OCI-LY1 (cell line): ENCODE measurements at regions not wholly inside any gene's neighbourhood (a gene's known extent, or its start where the extent isn't known, plus 50 kb on each side); places are given as distances from the start of the nearest gene placed in this dataset.

Source experiments
- H2AFZ ChIP-seq: fragments of 200-600 bp; sonication (generic), shearing (Covaris generic); 2 replicates; pipeline ENCODE4 v1.6.0; 2014; ENCODE audit warnings: antibody characterized with exemption, mild to moderate bottlenecking, low read length
- H3F3A ChIP-seq: fragments of 200-600 bp; sonication (generic), shearing (Covaris generic); 2 replicates; pipeline ENCODE4 v1.6.0; 2014; ENCODE audit warnings: mild to moderate bottlenecking, antibody characterized with exemption, low read length, moderate library complexity; ENCODE audit not compliant: insufficient read depth
- H3K27ac ChIP-seq: fragments of 200-600 bp; sonication (generic); 2 replicates; pipeline ENCODE4 v1.5.1; 2014; ENCODE audit warnings: low read length, mixed run types, mild to moderate bottlenecking, low read depth; ENCODE audit not compliant: poor library complexity, severe bottlenecking
- H3K27me3 ChIP-seq: fragments of 200-600 bp; sonication (generic); 2 replicates; pipeline ENCODE4 v1.6.0; 2014; ENCODE audit warnings: antibody characterized with exemption, mild to moderate bottlenecking, low read length, moderate library complexity; ENCODE audit not compliant: insufficient read depth
- H3K36me3 ChIP-seq: fragments of 200-600 bp; sonication (generic); 2 replicates; pipeline ENCODE4 v1.6.1; 2014; ENCODE audit warnings: mild to moderate bottlenecking, antibody characterized with exemption, low read length, moderate library complexity, mixed read lengths; ENCODE audit not compliant: insufficient read depth
- H3K4me1 ChIP-seq: fragments of 200-600 bp; sonication (generic); 2 replicates; pipeline ENCODE4 v1.5.1; 2014; ENCODE audit warnings: mild to moderate bottlenecking, low read length, moderate library complexity; ENCODE audit not compliant: insufficient read depth, severe bottlenecking
- H3K4me2 ChIP-seq: fragments of 200-600 bp; sonication (generic), shearing (Covaris generic); 2 replicates; pipeline ENCODE4 v1.6.1; 2014; ENCODE audit warnings: low read length
- H3K4me3 ChIP-seq: fragments of 200-600 bp; sonication (generic); 2 replicates; pipeline ENCODE4 v1.5.1; 2014; ENCODE audit warnings: low read length, low read depth, mild to moderate bottlenecking, mixed read lengths; ENCODE audit not compliant: poor library complexity, severe bottlenecking
- H3K79me2 ChIP-seq: fragments of 200-600 bp; shearing (Covaris generic); 2 replicates; pipeline ENCODE4 v1.6.1; 2016; ENCODE audit warnings: mixed run types, low read length, mixed read lengths; ENCODE audit not compliant: insufficient read depth
- H3K9ac ChIP-seq: fragments of 200-600 bp; sonication (generic), shearing (Covaris generic); 2 replicates; pipeline ENCODE4 v1.6.1; 2014; ENCODE audit warnings: mild to moderate bottlenecking, low read length, mixed read lengths
- H3K9me2 ChIP-seq: fragments of 200-600 bp; sonication (generic), shearing (Covaris generic); 2 replicates; pipeline ENCODE4 v1.6.1; 2014; ENCODE audit warnings: low read depth, mild to moderate bottlenecking, low read length, mixed read lengths
- H3K9me3 ChIP-seq: fragments of 200-600 bp; shearing (Covaris generic); 2 replicates; pipeline ENCODE4 v1.6.1; 2014; ENCODE audit warnings: low read length, mixed read lengths
- H4K20me1 ChIP-seq: fragments of 200-600 bp; sonication (generic), shearing (Covaris generic); 2 replicates; pipeline ENCODE4 v1.6.0; 2016; ENCODE audit warnings: mild to moderate bottlenecking, low read length; ENCODE audit not compliant: insufficient read depth
- EZH2 ChIP-seq: fragments of 200-600 bp; sonication (generic), shearing (Covaris generic); IDR thresholded peaks from 2 replicates; pipeline ENCODE4 v1.8.0; 2017; ENCODE audit warnings: borderline replicate concordance, mixed run types, mild to moderate bottlenecking, antibody characterized with exemption, low read length, moderate library complexity, mixed read lengths
- TF ChIP-seq, protein P1 (sequence below): fragments of 200-600 bp; sonication (generic), shearing (Covaris generic); IDR thresholded peaks from 2 replicates; pipeline ENCODE4 v1.5.1; 2017; ENCODE audit warnings: mild to moderate bottlenecking, antibody characterized with exemption, low read length, moderate library complexity, mixed read lengths

- Histone ChIP-seq H3K36me3 (no peaks in the 10 kb centered on the region), H3F3A (no peaks in the 10 kb centered on the region), H3K4me3 (no peak overlapping the region), H3K79me2 (no peaks in the 10 kb centered on the region), H4K20me1 (no peaks in the 10 kb centered on the region), H3K4me1 (no peaks in the 10 kb centered on the region), H3K9ac (no peak overlapping the region), H3K4me2 (no peak overlapping the region), H2AFZ (no peak overlapping the region), H3K9me3 (no peaks in the 10 kb centered on the region), H3K27me3 (no peaks in the 10 kb centered on the region), H3K9me2 (no peaks in the 10 kb centered on the region), H3K27ac (no peak overlapping the region)
- TF ChIP-seq EZH2, result no peak
- TF ChIP-seq, protein P1, sequence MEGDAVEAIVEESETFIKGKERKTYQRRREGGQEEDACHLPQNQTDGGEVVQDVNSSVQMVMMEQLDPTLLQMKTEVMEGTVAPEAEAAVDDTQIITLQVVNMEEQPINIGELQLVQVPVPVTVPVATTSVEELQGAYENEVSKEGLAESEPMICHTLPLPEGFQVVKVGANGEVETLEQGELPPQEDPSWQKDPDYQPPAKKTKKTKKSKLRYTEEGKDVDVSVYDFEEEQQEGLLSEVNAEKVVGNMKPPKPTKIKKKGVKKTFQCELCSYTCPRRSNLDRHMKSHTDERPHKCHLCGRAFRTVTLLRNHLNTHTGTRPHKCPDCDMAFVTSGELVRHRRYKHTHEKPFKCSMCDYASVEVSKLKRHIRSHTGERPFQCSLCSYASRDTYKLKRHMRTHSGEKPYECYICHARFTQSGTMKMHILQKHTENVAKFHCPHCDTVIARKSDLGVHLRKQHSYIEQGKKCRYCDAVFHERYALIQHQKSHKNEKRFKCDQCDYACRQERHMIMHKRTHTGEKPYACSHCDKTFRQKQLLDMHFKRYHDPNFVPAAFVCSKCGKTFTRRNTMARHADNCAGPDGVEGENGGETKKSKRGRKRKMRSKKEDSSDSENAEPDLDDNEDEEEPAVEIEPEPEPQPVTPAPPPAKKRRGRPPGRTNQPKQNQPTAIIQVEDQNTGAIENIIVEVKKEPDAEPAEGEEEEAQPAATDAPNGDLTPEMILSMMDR, result no peak
These were observed 480.0 kb downstream of the RIT2 start for GRCh38 chr18:42635378-42636048.

DNA sequence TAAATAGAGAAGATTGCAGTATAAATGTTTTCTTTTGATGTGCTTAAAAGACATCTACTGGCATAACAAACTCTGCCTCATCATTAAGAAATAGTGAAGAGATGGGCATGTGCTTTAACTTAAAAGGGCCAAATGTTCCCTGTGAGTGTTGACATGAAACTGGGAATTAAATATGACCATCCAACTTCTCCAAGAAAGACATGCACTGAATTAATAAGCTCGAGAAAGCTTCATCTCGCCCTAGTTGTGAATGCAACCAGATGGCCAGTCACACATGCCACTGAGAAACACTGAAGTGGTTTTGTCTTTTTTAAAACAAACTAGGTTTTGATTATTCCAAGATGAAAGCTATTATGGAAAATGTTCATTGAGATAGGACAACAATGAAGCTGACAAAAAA is 479.2 kb downstream of the RIT2 start:
- H3K4me3 ChIP-seq, result no peak overlapping the region
- H3K9me3 ChIP-seq, result no peaks in the 10 kb centered on the region
- H3K27ac ChIP-seq, result no peak overlapping the region
- no peaks in the 10 kb centered on the region for H3F3A ChIP-seq
- no peaks in the 10 kb centered on the region for H4K20me1 ChIP-seq
- H3K36me3 ChIP-seq, result no peaks in the 10 kb centered on the region
- no peaks in the 10 kb centered on the region for H3K9me2 ChIP-seq
- no peak overlapping the region for H2AFZ ChIP-seq
- no peaks in the 10 kb centered on the region for H3K4me1 ChIP-seq
- H3K27me3 ChIP-seq, result no peaks in the 10 kb centered on the region
- H3K4me2 ChIP-seq, result no peak overlapping the region
- H3K9ac ChIP-seq, result no peak overlapping the region
- TF ChIP-seq, protein P1, result no peak
- no peak for TF ChIP-seq EZH2
- no peaks in the 10 kb centered on the region for H3K79me2 ChIP-seq

DNA sequence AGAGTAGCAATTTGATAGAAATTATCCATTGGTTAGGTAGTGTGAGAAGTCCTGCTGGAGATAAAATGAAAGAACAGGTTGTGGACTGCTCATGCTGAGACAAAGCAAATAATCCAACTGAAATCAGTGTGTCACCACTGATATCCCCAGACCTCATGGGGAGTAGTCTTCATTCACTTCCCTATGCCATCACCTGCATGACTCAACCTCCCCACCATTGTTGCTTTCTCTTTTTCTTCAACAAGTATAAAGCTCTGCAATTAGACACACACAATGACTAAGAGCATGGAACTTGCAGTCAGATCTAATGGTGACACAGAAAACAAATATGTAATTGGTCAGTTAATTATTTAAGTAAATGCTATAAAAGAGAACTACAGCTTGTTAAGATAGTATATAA is 475.3 kb downstream of the RIT2 start:
- Histone ChIP-seq H3K4me2 (no peak overlapping the region), H2AFZ (no peak overlapping the region), H3K79me2 (no peaks in the 10 kb centered on the region), H3F3A (no peaks in the 10 kb centered on the region), H3K9ac (no peak overlapping the region), H3K9me2 (no peaks in the 10 kb centered on the region), H3K4me3 (no peak overlapping the region), H3K27me3 (no peaks in the 10 kb centered on the region), H3K27ac (no peak overlapping the region), H4K20me1 (no peaks in the 10 kb centered on the region), H3K4me1 (no peaks in the 10 kb centered on the region), H3K9me3 (no peaks in the 10 kb centered on the region), H3K36me3 (no peaks in the 10 kb centered on the region)
- TF ChIP-seq EZH2, result no peak
- TF ChIP-seq, protein P1, result no peak
